Activated CD4-positive, alpha-beta T cell treated with anti-CD3 and anti-CD28 coated beads, Interleukin-2, Interleukin-6, amounts not matched to agents 100 ng/mL and 50 ng/mL, durations not matched to agents 16 hours and 8 hours (primary cell): ENCODE measurements at regions not wholly inside any gene's neighbourhood (a gene's known extent, or its start where the extent isn't known, plus 50 kb on each side); places are given as distances from the start of the nearest gene placed in this dataset.

ENCODE experiments used
- DNase-seq: peaks from one replicate; pipeline ENCODE4 v3.0.0-alpha.2; 2020

DNA sequence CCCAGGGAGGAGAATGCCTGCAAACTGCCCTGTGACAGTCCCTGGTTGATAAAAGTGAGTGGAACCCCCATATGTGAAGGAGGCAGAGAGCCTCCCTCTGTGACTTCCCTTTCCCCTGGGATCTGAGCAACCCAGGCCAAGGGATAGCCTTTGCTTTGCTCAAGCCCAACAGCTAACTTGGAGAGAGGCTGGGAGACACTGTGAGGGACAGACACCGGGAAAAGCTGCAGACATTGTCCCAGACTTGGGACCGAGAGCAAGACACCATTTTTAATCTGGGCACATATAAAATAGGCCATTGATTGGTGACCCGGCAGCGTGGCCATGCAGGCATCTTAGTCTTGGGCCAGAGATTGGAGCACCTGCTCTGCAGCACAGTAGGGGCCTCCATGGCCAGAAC lies 96.1 kb upstream of the SALL3 start:
- DNase-seq, result no peak

DNA sequence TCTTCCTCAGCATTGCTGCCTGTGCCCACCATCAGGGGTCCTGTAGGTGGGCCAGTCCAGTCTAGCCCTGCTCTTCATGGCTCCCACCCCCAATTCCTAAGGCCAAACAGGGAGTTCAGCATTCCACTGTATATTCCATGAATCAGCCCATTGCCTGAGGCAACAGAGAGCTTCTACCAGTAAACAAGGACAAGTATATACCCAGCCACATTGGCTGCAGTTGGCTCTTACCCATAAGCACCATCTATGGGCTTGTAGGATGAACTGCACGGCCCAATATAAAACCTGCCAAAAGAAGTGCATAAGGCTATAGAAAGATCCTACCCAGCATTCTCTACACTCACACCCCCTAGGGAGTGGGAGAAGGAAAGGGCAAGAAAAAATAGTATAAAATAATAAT lies 95.1 kb upstream of the SALL3 start:
- DNase-seq, result no peak

DNA sequence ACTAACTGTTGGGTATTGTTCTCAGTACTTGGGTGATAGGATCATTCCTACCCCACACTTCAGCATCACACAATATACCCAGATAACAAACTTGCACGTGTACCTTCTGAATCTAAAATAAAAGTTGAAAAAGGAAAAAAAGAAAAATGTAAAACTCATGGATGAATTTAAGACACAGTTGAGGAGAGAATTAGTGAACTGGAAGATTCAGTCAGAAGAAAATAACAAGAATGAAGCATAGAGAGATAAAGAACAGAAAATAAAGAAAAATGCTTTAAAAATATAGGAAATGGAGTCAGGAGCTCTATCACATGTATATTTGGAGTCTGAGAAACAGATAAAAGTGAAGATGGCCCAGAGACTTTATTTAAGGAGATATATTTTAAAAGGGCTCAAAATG lies 90.4 kb upstream of the SALL3 start:
- DNase-seq, result no peak

DNA sequence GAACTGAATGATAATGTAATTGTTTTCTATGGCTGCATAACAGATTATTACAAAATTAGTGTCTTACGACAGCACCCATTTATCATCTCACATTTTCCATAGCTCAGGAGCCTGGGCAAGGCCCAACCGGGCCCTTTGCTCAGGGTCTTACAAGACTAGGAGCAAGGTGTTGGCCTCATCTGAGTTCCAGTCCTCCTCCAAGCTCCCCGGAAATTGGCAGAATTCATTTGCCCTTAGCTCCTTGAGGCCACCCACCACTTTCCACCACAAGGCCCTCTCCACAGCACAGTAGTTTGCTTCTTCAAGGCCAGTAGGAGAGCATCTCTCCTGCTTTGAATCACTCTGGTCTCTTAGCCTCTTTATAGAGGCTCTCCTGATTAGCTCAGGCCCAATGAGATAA lies 89.2 kb upstream of the SALL3 start:
- no peak for DNase-seq

DNA sequence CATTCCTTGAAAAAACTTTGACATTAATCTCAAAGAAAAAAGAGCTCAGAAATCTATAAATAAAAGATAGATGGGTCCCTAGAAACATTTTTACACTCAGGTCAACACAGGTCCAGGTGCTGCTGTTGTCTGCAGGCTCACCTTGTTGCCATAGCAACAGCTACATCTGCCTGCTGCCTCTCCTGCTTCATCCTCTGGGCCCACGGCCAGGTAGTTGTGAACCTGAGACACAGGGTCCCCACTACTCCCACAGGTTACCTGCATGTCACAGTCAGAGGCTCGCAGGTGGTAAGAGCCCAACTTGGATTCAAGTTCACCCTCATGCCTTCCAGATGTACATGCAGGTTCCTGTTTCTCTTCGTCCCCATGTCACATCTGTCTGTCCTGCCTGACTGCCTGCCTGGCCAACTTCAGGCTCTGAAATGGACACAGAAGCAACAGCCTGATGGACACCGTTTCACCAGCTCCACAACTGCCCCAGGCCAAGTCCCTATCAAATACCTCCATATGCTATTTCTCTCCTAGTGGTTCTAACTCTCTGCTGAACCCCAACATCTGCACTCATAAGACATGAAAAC lies 88.3 kb upstream of the SALL3 start:
- no peak for DNase-seq

DNA sequence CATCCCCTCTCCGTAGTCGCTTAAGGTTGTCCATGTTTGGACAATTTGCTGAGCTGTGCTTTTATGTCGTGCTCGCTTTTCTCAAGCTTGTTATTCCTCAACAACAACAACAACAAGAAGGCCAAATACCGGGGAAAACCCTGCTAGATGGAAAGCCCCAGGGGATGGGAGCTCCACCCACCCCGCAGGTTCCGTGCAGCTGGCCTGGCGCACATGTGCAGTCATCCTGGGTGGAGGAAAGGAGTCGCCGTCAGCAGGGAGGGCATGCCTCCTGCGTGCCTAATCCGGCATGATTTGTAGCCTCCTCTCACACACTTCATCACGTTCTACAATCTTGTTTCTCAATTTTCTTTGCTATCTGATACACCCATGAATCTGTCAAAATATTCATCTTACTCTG lies 87.4 kb upstream of the SALL3 start:
- DNase-seq, result no peak

DNA sequence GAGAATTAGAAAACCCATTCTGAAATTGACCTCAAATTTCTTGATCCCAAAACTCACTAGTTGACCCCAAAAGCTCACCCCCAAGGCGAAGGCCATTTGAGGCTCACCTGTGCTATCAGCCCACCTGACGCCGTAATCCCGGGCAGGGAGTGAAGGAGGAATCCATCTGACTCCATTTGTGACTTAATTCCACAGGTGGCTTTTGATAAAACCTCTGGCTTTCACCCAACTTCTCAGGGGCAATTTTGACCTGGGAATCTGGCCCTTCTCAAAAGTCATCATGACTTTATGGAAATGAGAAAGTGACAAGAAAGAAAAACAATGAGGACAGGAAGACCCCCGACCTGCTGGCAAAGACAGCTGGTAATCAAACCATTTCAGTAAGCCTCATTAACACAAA lies 86.9 kb upstream of the SALL3 start:
- DNase-seq, result no peak

DNA sequence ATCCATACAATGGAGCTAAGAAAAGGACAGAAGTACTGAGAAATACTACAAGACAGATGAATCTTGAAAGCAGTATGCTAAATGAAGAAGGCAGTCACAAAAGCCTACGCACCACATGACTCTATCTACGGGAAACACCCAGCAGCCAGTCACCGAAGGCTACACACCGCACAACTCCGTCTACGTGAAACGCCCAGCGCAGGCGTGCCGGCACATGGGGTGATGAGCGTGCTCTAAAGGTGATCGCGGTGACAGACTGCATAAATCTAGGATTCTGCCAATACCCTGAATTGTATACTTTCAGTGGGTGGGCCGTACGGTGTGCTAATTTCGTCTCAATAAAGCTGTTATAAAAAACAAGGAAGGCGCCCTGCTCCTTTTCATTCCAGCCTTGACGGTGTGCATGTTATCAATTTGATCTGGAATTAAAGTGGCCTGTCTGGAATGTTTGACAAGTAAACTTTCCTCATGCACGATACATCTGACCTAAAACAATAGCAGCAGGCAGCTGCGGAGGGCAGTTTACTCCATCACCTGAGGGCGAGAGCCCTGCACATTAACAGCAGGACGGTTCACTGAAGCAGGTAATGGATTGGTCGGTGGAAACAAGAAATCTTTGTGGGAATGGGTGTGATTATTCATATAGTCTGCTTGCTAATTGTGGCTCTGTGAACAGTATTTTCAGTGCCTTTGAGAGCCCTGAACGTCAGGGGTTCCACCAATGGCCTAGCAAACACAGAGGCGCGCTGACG lies 86.2 kb upstream of the SALL3 start:
- no peak for DNase-seq

DNA sequence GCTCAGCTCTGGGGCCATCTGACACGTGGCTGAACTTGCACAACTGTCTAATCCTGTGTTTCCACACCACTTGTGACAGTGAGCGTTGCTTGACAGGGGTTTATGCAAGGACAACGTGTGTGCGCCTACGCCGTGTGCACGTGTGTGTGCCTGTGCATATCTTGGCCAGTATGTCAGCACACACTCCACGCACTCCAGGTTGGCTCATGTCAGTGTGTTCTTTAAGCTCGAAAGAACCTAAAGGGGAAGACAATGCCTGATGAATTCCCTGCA lies 85.6 kb upstream of the SALL3 start:
- no peak for DNase-seq

DNA sequence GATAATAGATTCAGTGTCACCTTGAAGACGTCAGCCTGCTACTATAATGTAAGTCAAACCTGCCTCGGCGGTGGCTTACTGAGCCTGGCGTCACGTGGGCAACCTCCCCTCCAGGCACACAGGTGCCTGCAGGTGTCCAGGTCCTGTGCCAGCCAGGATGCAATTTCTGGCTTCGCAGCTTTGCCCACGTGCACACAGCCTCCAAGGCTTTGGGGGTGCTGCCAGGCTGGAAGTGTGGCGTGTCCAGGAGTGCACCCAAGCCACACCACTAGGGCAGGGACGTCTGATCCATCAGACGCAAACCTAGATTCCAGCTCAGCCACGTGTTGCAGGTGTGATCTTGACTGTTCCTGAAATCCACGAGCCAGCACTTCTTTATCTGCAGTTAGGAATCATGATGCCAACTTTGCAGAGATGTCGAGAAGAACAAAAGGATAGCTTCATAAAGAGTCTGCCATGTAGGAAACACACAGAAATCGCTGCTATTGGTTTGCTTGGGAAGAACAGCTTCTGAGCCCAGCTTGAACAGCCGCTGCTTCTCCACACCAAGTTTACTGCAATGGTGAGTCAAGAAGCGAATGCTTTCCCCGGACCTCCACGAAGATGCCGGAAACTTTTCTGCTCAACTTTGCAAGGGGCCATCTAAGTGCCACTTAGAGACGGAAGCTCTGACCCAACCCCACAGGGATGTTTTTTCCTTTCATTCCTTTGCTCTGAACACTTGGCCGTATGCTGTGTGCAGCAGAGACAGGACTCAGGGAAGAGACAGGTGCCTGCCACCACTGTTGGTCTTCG lies 84.2 kb upstream of the SALL3 start:
- DNase-seq, result no peak

DNA sequence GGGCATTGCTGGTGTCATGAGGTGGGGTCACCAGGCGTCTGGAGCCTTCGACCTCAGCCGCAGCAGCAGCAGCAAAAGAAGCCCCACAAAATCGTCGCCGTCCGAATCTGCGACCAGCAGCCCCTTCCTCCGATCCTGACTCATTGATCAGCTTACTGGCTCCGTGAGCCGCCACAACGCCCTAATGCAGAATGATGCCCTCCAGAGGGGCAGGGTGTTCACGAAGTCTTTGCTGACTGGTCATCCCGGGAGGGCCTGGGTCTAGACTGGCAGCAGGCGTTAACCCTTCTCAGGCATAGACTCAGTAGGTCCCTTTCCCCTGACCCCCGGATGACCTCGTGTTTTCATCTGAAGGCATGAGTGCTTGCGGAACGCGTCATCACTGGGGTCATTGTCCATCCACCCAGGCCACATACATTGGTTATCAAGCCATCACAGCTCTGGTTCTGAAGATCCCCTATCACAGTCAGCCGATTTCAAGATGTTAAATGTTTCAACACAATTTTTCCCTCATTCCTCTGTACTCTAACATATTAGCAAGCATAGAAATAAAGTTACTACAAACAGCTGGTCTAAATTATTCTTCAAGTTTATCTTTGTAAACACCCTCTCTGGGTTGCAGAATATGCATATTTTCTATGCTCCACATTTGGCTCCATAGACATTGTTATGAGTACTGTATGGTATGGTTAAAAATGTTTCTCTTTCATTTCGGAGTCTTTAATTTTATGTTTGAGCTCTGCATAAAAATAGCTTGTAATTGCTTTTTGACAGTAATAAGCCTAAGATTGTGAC lies 83.3 kb upstream of the SALL3 start:
- DNase-seq, result no peak

DNA sequence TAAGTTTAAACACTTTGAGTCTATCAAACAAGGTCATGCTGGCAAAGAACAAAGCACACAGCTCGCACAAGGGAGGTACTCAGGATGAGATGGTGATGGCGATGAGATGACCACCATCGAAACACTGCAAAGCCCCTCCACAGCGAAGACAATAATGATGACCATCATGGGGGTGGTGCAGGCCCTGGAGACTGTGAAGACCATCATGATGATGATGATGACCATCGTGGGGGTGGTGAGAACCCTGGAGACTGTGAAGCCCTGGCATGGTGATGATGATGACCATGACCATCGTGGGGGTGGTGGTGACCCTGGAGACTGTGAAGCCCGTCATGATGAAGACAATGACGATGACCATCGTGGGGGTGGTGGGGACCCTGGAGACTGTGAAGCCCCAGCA lies 81.6 kb upstream of the SALL3 start:
- no peak for DNase-seq

DNA sequence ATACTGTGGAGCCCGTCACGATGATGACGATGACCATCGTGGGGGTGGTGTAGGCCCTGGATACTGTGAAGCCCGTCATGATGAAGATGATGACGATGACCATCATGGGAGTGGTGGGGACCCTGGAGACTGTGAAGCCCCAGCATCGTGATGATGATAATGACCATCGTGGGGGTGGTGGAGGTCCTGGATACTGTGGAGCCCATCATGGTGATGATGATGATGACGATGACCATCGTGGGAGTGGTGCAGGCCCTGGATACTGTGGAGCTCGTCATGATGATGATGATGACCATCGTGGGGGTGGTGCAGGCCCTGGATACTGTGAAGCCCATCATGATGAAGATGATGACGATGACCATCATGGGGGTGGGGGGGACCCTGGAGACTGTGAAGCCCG lies 81.0 kb upstream of the SALL3 start:
- no peak for DNase-seq

DNA sequence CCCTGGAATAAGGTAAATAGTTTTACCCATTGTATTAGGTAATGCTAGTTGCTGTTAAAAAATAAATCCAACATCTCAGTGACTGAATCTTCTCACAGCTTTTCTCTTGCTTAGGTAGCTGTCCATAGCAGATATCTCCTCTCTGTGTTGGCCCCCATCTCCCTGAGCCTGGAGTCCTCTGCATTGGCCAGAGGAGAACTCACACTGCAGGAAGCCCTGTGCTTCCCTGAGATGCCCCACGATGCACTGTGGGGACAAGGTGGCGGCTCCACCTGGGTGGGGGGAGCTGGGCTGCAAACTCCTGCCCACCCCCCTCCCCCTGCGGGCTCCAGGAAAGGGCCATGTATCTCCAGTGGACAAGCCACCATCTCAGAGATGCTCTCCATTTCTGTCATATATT lies 80.4 kb upstream of the SALL3 start:
- no peak for DNase-seq

DNA sequence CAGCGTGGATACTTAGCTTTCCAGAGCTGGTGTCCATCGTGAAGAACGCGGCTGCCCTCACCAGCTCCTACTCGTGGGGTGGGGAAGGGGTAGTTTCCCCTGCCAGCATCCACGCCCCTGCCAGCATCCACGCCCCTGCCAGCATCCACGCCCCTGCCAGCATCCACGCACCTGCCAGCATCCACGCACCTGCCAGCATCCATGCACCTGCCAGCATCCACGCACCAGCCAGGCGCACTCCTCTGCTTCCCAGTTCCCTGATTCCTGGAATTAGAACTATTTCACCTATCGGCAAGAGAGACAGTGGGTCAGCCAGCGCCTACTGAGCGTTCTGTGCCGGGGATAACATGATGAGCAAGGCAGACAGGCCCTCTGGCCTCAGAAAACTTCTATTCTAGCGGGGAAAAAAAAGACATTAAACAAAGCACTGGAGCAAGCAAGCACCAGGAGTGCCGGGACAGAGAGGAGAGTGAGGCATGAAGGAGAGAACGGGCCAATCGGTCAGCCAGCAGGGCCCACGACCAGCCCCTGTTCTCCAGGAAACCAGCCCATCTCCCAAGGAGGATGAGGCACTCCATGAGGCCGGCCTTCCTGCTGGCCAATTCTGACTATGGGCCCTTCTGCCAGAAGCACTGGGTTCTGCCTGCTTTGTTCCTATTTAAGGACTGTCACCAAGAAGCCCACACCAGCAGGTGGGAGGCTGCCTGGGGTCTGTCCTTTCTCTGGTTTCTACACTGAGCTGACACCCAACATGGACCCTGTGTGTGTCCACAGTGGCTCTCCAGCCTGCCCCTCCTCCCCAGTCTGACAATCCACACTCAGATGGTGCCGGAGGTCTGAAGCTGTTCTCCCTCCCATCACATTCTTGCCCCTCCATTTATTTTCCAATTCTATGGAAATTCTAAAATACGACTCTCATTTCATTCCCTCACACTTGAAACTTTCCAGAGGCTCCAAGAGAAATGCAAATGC lies 78.4 kb upstream of the SALL3 start:
- DNase-seq, result no peak

DNA sequence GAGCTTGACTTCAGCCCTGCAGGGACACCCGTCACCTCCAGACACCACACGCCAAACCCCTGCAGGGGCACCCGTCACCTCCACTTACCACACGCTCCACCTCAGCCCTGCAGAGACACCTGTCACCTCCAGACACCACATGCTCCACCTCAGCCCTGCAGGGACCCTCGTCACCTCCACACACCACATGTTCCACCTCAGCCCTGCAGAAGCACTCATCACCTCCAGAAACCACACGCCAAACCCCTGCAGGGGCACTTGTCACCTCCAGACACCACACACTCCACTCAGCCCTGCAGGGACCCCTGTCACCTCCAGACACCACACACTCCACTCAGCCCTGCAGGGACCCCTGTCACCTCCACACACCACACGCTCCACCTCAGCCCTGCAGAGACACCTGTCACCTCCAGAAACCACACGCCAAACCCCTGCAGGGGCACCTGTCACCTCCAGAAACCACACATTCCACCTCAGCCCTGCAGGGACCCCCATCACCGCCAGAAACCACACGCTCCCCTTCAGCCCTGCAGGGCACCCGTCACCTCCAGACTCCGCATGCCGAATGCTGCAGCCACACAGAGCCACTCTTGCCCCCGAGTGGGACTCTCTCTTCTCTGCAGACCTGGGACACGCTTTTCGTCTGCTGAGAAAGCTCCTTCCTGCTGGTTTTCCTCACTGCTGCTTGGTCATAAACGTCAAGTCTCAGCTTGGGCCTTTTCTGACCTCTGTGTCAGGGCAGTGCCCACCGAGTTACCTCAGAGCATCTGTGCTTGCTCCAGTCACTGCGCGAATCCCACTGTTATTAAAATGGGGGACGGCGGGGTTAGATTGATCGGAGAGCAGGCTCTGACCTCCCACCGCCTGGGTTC lies 77.5 kb upstream of the SALL3 start:
- no peak for DNase-seq

DNA sequence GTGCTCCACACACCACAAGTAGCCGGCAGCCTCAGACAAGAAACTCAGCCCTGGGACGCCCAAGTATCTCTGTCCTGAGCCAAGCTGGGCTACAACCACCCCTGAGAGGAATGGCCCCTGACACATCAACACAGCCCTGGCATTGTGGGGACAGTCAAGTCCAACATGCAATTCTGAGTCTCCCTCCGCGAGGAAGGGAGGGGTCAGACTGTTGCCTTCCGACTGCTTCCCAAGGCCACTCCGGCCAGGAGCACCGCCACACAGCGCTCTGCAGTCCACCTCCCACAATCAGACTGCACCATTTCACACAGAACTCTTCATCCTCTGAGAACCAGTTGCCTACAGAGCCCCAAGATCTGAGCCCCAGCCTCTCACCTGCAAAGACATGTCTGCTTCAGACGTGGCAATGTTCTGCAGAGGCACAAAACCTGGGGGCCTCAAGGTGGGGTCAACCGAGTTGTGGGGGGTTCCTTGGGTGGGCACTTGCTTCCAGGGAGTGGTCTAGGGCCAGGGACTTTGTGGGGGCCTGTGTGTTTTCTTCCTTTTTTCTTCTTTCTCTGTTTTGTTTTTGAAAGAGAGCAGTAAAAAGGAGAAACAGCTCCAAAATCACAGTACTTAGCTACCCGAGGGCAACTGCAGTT lies 76.7 kb upstream of the SALL3 start:
- no peak for DNase-seq

DNA sequence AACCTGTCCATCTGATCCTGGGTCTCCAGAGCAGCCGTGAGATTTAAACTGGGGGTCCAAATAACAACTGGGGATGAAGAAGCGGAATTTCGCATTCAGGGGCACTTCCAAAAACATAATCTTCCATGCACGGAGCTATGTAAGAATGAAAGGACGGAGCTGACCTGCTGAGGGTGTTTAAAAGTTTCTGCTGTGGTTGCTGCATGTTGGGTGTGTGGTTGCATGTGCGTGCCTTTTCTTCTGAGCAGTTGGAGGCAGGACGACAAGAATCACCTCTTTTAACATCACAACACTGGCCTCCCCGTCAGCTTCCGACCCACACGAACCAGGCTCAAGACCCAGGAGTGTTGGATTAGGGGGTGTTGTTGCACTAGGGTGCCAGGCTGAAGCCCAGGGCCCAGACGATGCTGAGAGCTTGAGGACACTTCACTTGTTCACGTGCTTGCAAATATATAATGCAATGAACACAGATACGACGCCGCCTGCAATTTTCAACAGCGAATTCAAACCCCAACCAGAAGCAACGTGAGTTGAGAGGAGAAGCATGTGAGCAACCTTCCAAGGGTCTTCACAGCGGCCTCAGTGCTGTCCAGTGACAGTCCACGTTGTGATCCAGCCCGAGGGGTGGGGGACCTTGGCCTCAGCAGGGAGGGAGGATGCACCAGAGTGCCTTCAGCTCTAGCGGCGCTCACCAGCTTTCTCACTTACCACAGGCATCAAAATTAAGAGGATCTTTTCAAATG lies 76.0 kb upstream of the SALL3 start:
- DNase-seq, result no peak

DNA sequence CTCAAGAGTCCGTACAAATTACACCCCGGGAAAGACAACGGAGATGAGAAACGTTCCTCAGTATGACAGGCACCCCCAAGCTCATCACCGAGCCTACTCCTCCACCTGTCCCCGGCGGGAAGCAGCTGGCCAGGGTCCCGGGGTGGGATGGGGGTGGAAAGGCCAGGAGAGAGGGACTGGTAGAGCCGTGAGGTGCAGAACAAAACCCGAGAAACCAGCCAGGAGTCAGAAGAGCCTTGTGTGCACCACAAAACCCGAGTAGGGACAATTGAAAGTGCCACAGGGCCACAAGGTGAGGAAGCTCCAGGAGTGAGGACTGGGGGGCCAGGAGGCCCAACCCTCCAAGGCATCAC lies 75.5 kb upstream of the SALL3 start:
- no peak for DNase-seq

DNA sequence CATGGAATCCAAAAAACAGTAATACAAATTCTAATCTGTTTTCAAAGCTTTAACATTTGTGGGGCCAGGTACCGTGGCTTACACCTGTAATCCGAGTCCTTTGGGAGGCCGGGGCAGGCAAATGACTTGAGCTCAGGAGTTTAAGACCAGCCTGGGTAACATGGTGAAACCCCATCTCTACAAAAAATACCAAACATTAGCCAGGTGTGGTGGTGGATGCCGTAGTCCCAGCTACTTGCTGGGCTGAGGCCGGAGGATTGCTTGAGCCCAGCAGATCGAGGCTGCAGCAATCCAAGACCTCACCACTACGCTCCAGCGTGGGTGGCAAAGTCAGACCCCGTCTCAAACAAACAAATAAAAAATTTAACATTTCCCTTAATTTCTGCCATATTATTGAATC lies 74.3 kb upstream of the SALL3 start:
- DNase-seq, result no peak
